Gastroesophageal sphincter (tissue), 4 donors: ENCODE measurements at regions not wholly inside any gene's neighbourhood (a gene's known extent, or its start where the extent isn't known, plus 50 kb on each side); places are given as distances from the start of the nearest gene placed in this dataset.

Experiments used
- ATAC-seq: fragments of 150-250 bp; one replicate; pipeline ENCODE4 v1.9.1; 2016; ENCODE audit warnings: mild to moderate bottlenecking, moderate library complexity
- H3K27ac ChIP-seq, 4 donors: fragments of 200-600 bp; sonication (generic) in 3 of 4; 1 replicate in 3 of 4; 2 replicates in 1 of 4; pipeline ENCODE4 v1.5.1; 2016 to 2019
- H3K27me3 ChIP-seq: fragments of 200-600 bp; sonication (generic); one replicate; pipeline ENCODE4 v1.5.1; 2019
- H3K36me3 ChIP-seq, 2 donors: fragments of 200-600 bp; sonication (generic); one replicate each; pipeline ENCODE4 v1.5.1; 2019; ENCODE audit warnings: control low read depth in 1 of 2
- H3K4me1 ChIP-seq, 3 donors: fragments of 200-600 bp; sonication (generic); 1 replicate in 2 of 3; 2 replicates in 1 of 3; pipeline ENCODE4 v1.5.1; 2016 to 2019; ENCODE audit warnings: control low read depth in 2 of 3
- H3K4me3 ChIP-seq, 2 donors: fragments of 200-600 bp; sonication (generic); one replicate each; pipeline ENCODE4 v1.5.1; 2019; ENCODE audit warnings: mild to moderate bottlenecking in 1 of 2, moderate library complexity in 1 of 2
- H3K9me3 ChIP-seq, 3 donors: fragments of 200-600 bp; sonication (generic); one replicate each; pipeline ENCODE4 v1.5.1; 2017 to 2019; ENCODE audit warnings: control low read depth in 2 of 3
- CTCF ChIP-seq, 4 experiments: fragments of 200-600 bp in 2 of 4; fragments of 450-650 bp in 2 of 4; sonication (generic) in 1 of 4; IDR thresholded peaks; one replicate each; pipeline ENCODE4 v1.5.1; 2017 to 2019; ENCODE audit warnings: antibody characterized with exemption in 4 of 4, mild to moderate bottlenecking in 2 of 4, moderate library complexity in 2 of 4
- EP300 ChIP-seq: sonication (generic); formaldehyde crosslinking; IDR thresholded peaks from one replicate; pipeline ENCODE4 v1.6.1; 2017; ENCODE audit warnings: antibody characterized with exemption, mild to moderate bottlenecking
- POLR2A ChIP-seq, 2 donors: fragments of 450-650 bp; IDR thresholded peaks; one replicate each; pipeline ENCODE4 v1.6.1; 2017; ENCODE audit warnings: antibody characterized with exemption in 2 of 2, mild to moderate bottlenecking in 2 of 2, moderate library complexity in 1 of 2
- POLR2AphosphoS5 ChIP-seq: sonication (generic); formaldehyde crosslinking; IDR thresholded peaks from one replicate; pipeline ENCODE4 v1.6.1; 2017; ENCODE audit warnings: antibody characterized with exemption
- WGBS, 2 donors: methylation state at CpG; one replicate each; pipeline ENCODE4 v1.1.5; 2018; ENCODE audit warnings: low coverage in 1 of 2; 5-methylcytosine and 5-hydroxymethylcytosine counted together

- Histone ChIP-seq H3K27me3 (peaks cover 47% of the 10 kb centered on the region), H3K27ac (no peak overlapping the region), H3K36me3 (no peaks in the 10 kb centered on the region), H3K9me3 (no peaks in the 10 kb centered on the region), H3K4me3 (peak overlapping the region in 1 of 2 donors; percentile 35), H3K4me1 (peaks cover 0 to 15% (median 0%) of the 10 kb centered on the region in 3 donors)
- WGBS, 2 donors: 40 to 55% methylated on average over 9 to 18 of the region's 30 CpGs
- ATAC-seq: peak; percentile 19
- TF ChIP-seq POLR2A (IDR thresholded peaks at IDR 0.05) (no peak), CTCF (IDR thresholded peaks at IDR 0.05) (no peak), POLR2AphosphoS5 (no peak), EP300 (no peak)
These were observed 62.9 kb downstream of the RHOXF2B start for GRCh38 chrX:120014354-120015130.

DNA sequence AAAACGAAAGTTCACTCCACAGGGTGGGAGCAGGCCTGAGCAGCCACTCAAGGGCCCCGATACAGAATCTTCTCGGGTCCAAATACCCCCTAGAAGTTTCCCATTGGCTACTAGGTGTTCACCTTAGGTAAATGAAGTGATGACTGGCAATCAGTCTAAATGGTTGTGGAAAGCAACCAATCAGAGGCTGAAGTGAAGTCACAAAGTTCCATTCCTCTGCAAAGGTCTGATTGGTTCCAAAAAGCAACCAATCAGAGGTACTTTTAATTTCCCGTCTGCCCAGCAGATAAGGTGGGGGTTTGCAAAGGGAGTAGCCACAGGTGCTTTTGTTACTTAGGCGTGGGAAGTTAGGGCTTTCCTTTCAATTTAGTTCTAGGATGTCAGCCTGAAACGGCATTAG, 58.2 kb upstream of the NKAP start:
- no peak for ATAC-seq
- Histone ChIP-seq H3K9me3 (no peaks in the 10 kb centered on the region), H3K4me3 (no peak overlapping the region), H3K27ac (no peak overlapping the region), H3K27me3 (peaks cover 55% of the 10 kb centered on the region), H3K4me1 (peaks cover 0 to 19% (median 0%) of the 10 kb centered on the region in 3 donors), H3K36me3 (no peaks in the 10 kb centered on the region)
- WGBS, 2 donors: 53 to 54% methylated on average over 5 to 6 of the region's 6 CpGs
- TF ChIP-seq EP300 (no peak), CTCF (IDR thresholded peaks at IDR 0.05) (no peak), POLR2AphosphoS5 (no peak), POLR2A (IDR thresholded peaks at IDR 0.05) (no peak)

DNA sequence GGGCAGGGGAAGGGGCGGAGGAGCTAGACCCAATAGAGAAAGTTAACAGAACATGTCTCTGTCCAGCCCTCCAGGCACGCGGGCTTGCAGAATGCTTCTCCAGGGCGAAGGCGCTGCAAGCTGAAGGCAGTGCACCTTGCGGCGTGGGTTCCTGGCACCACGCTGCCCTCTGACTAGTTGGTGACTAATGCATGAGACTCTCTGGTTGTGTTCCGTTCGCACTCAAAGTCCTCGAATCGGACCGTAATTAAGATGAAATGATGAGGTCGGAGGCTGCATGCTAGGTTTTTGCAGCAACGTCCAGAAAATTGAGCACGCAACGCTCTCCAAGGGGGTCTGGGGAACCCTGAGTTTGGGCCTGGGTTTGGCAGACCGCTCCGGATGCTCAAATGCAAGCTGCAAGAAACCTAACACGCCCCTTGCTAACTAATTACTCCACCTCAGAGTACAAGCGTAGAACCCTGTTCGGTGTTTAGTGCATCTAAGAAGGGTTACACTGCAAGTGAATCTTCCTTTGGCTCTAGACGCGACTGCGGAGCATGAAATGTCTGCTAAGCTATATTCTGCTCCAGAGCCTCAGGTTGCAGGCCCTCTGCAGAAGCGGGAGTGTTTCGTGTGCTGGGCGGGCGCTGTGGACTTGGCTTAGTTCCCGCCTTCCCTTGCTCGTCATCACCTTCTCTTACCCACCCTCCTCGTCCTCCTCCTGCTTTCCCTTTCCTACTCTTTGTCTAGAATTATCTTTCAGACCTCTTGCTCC, 57.1 kb upstream of the NKAP start:
- WGBS, 2 donors: 20 to 27% methylated on average over 3 to 13 of the region's 32 CpGs
- H3K27ac ChIP-seq: no peak overlapping the region
- TF ChIP-seq POLR2AphosphoS5 (no peak), POLR2A (IDR thresholded peaks at IDR 0.05) (no peak), CTCF (IDR thresholded peaks at IDR 0.05) (no peak), EP300 (no peak)
- H3K27me3 ChIP-seq: peaks cover 66% of the 10 kb centered on the region
- peaks cover 0 to 19% (median 0%) of the 10 kb centered on the region in 3 donors for H3K4me1 ChIP-seq
- no peak overlapping the region for H3K4me3 ChIP-seq
- H3K36me3 ChIP-seq: no peaks in the 10 kb centered on the region
- H3K9me3 ChIP-seq: no peaks in the 10 kb centered on the region
- ATAC-seq: no peak

DNA sequence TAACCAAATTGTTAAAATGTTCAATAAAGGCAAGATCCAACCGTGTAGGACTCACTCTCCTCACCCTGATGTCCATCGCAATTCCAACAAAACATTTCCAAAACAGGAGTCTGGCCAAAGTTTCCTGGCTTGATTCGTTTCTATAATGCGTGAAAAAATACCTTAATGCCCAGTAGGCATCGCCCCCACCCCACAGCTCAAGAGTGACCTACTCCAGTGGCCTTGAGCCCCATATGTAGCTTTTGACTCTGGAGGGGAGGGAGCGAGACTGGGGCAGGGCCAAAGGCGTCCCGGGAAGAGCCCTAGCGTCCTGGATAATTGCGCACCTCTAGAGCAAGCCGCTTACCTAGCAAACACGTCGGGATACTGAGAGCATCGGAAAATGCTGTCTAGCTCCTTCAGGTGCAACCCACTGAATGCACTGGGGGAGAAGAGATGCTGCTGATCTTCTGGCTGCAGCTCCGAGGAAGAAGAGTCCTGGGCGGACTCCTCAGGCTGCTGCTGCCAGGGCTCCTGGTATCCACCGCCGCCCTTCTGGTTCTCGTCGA, 55.6 kb upstream of the NKAP start:
- WGBS, 2 donors: 4 to 38% methylated on average over 7 of the region's 20 CpGs
- peaks cover 0 to 19% (median 0%) of the 10 kb centered on the region in 3 donors for H3K4me1 ChIP-seq
- TF ChIP-seq POLR2A (IDR thresholded peaks at IDR 0.05) (no peak), CTCF (IDR thresholded peaks at IDR 0.05) (no peak), EP300 (no peak), POLR2AphosphoS5 (no peak)
- H3K9me3 ChIP-seq: no peaks in the 10 kb centered on the region
- ATAC-seq: no peak
- no peak overlapping the region for H3K27ac ChIP-seq
- H3K36me3 ChIP-seq: no peaks in the 10 kb centered on the region
- H3K4me3 ChIP-seq: no peak overlapping the region
- peaks cover 81% of the 10 kb centered on the region for H3K27me3 ChIP-seq
